ENCODE measurements at regions not wholly inside any gene's neighbourhood (a gene's known extent, or its start where the extent isn't known, plus 50 kb on each side); places are given as distances from the start of the nearest gene placed in this dataset.
"Not testable (repeated sequence)": the region's sequence is repeated elsewhere in the genome, so short reads cannot be mapped to it uniquely, and the experiment has no call there.

DNA sequence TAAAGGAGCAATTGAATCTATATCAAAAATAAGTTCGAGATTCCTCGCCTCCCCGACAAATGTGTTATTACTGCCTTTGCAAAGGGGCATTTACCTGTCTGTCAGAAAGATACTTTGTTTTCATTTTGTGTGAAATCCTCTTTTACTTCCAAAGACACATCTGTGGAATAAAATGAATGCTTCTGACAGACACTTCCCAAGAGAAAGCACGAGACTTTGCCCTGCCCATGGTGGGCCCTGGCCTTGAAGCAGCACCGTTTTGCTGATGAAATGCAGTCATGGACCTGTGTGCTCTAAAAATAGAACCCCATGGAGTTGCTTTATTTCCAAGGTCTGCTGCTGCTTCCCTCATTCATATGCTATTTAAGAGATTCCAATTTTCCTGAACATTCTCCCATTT is 85.9 kb upstream of the USP47 start:
- DNase-seq = no peak

DNA sequence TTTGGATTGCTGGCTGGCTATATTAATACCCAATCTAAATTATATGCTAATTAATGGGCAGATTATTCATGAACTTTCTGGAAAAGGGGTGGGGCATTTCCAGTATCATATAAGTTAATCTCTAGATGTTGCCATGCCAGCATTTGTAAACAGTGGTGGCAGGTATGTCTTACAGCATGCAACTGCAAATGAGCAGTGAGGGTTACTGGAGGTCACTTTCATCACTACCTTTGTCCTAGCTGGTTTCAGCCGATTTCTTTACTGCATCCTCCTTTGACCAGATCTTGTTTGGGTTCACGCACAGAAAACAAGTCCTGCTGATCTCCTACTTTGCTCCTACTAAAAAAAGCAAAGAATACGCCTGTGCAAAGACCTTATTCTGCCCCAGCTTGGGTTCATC is 89.1 kb upstream of the USP47 start:
- DNase-seq = no peak

DNA sequence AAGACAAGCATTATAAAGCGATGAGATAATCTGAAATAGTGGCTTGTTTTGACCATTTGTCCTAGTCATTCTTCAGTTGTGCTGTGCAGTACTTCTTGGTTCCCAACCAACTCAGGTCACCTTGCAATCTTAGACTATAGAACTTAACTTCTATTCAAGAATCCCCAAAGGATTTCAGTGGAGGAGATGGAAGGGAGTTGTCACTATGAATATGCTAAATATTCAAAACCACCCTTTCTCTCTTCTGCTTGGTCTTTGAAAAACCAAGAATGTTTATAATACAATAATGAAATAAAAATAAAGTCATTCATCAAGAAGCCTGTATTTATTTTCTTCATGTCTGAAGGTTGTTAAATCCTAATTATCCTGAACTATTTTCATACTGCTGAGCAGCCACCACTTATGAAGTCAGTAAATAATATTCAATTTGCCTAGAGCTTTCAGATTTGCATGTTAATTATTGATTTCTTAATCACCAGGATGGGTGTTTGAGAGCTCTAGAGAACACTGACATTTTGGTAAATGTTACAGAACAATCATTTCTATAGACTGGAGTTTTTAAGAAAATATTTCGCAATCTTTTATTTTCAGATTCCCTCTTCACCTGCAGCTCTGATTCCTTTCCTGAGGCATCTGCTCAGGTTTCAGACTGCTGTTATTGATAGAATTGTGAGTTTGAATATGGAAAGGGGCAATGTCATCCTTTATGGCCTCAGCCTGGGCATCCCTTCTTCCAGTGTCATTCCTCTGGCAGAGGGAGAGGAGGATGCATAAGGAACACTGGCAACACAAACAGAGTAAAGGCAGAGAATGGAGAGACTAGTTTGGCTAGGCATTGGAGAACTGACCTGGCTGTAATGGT is 91.5 kb upstream of the USP47 start:
- no peak for DNase-seq

DNA sequence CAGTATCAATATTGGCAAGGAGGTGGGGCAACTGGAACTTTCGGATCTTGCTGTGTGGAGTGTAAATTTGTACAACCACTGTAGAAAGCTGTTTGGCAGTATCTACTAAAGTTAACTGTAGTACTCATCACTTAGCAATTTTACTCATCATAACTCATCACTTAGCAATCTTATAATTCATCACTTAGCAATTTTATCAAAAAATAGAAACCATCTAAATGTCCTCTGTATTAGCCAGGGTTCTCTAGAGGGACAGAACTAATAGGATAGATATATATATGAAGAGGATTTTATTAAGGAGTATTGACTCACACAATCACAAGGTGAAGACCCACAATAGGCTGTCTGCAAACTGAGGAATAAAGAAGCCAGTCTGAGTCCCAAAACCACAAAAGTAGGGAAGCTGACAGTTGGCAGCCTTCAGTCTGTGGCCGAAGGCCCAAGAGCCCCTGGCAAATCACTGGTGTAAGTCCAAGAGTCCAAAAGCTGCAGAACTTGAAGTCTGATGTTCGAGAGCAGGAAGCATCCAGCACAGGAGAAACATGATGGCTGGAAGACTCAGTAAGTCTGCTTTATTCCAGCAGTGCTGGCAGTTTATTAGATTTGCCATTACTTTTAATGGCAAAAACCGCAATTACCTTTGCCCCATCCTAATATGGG is 92.9 kb upstream of the USP47 start:
- no peak for DNase-seq

- DNase-seq = no peak
Measured at GRCh38 chr11:11747570-11747969, 94.2 kb upstream of the USP47 start.

GRCh38 chr11:11746449-11746848 is 95.3 kb upstream of the USP47 start:
- no peak for DNase-seq

- DNase-seq = no peak
Measured at GRCh38 chr11:11743216-11743615, 98.6 kb upstream of the USP47 start.

DNA sequence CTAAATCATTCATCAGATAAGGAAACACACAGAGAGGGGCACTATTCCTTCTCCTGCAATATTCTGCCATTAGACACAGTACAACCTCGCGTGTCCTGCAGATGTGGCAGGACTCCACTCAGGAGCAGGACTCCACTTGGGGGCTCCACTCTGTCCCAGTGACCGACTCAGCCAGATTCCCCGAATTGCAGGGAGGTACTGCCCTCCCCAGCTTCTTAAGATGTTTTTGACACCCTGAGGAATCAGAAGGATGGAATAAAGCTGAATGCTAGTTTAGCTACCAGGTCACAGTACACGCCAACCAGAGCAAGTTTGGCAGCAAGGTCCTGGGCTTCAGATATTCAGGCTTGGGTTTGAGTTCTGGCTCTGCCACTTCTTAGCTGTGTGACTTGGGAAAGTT is 99.3 kb upstream of the USP47 start:
- no peak for DNase-seq

GRCh38 chr11:11740836-11741235 is 100.9 kb upstream of the USP47 start:
- DNase-seq = no peak

GRCh38 chr11:11740073-11740702 is 101.6 kb upstream of the USP47 start:
- peak; percentile 90 for DNase-seq

- no peak for DNase-seq
Measured at GRCh38 chr11:11738370-11738769, 103.4 kb upstream of the USP47 start.

DNA sequence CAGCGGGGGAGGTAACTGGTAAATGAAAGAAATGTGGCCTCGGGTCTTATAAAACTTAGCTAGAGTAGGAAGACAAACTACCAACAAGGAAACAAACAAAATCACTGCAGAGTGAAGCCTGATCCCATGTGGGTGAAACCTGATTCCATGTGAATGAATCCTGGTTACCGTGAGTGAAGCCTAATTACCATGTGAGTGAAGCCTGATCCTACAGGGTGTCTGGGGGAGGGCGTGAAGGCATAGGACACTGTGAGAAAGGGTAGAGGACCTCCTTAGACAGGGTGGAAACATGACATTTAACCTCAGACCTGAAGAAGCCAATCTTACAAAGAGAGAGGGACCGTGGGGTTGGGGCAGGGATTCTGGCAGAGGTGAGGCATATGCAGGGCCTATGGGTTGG is 106.2 kb upstream of the USP47 start:
- DNase-seq = peak; percentile 6

- no peak for DNase-seq
Measured at GRCh38 chr11:11733246-11733747, 108.5 kb upstream of the USP47 start.

GRCh38 chr11:11732116-11732515 is 109.7 kb upstream of the USP47 start:
- no peak for DNase-seq

GRCh38 chr11:11731311-11732083 is 109.7 kb upstream of the GALNT18 start:
- DNase-seq = peak; percentile 78

DNA sequence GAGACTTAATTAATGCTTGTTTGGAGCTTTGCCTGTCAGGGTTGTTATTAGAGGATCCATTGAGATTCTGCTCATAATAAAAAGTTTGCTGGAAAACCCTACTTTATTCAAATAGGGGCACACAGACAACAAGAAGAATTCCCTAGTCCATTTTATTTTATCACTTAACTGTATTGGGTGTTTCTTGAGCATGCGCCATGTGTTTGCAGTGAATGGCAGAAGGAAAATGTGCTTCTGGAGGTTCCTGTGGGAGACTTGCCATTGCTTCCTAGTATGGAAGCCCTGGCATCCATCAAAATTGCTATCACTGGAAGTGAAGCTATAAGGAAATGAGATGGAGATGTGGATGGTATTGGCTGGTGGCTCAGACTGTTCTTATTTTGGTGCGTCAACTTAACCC is 106.6 kb upstream of the GALNT18 start:
- no peak for DNase-seq

- DNase-seq = no peak
Measured at GRCh38 chr11:11725438-11725837, 103.6 kb upstream of the GALNT18 start.

- no peak for DNase-seq
Measured at GRCh38 chr11:11724994-11725393, 103.2 kb upstream of the GALNT18 start.

DNA sequence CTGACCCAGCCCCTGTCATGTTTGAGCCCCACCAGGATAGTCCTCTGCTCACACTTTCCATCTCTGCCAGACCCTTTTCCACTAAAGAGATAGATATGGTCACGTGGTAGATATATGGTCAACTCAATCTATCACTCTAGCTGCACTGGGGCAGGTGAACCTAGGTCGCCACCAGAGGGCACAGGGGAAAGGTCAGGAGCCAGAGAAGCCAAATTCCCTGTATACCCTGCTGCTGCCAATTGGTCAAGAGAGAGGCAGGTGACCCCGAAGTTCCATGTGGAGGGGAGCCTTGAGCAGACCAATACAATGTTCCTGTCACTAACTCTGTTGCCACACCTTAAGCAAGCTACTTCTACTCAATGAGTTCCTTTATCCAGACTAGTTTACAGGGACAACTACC is 101.1 kb upstream of the GALNT18 start:
- DNase-seq = no peak

- DNase-seq = no peak
Measured at GRCh38 chr11:11722246-11722645, 100.4 kb upstream of the GALNT18 start.

DNA sequence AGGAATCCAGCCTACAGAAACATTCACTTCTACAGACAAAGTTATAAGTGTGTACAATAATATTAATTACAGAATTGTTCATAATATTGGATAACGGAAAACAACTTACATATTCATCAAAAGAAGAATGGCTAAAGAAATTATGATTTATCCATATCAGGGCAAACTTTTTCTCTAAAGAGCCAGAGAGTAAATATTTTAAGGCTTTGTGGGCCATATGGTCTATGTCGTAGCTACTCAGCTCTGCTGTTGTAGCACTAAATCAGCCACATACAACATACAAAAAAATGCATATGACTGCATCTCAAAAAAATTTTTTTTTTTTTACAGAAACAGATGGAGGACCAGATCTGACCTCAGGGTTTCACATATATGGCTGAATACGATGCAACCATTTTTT is 96.7 kb upstream of the GALNT18 start:
- DNase-seq = no peak

DNA sequence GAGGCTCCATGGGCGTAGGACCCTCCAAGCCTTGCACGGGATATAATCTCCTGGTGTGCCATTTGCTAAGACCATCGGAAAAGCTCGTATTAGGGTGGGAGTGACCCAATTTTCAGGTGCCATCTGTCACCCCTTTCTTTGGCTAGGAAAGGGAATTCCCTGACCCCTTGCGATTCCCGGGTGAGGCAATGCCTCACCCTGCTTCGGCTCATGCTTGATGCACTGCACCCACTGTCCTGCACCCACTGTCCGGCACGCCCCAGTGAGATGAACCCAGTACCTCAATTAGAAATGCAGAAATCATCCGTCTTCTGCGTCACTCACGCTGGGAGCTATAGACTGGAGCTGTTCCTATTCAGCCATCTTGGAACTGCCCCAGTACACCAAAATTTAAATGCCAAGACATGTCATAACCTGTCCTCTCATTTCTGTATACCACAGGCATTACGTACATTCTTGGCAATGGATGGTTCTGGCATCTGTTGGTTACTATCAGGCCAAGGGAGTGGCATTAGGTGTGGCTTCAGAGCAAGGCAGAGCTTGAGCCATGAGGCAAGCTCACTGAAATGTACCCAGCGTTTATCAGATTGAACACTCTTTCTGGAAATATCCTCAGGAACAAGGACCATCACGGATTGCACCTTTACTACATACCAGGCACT is 95.4 kb upstream of the GALNT18 start:
- no peak for DNase-seq

DNA sequence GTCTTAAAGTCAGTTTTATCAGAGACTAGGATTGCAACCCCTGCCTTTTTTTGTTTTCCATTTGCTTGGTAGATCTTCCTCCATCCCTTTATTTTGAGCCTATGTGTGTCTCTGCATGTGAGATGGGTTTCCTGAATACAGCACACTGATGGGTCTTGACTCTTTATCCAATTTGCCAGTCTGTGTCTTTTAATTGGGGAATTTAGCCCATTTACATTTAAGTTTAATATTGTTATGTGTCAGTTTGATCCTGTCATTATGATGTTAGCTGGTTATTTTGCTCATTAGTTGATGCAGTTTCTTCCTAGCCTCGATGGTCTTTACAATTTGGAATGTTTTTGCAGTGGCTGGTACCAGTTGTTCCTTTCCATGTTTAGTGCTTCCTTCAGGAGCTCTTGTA is 93.3 kb upstream of the GALNT18 start:
- DNase-seq = not testable (repeated sequence)
